ENCODE measurements at regions not wholly inside any gene's neighbourhood (a gene's known extent, or its start where the extent isn't known, plus 50 kb on each side); places are given as distances from the start of the nearest gene placed in this dataset.

DNA sequence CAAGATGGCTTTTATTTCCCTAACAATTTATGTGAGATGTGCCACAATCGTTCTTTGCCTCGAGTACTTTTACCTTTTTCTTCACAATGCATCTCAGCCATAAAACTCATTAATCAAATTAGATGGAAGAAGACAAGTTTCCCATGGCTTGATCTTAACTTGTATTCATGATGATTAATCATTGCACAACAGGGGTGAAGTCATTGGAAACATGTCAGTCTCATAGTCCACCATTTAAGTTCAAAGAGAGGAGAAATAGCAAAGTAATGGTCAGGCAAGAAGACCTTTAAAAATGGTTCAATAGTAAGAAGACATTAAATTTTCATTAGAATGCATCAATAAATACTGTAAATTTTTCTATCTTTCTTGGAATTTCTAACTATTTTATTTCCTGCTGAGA lies 136.3 kb downstream of the FOXG1 start:
- H3K27me3 Mint-ChIP-seq (ENCODE audit: unreplicated experiment), result no peaks in the 10 kb centered on the region
- no peaks in the 10 kb centered on the region for H3K4me1 Mint-ChIP-seq (ENCODE audit: unreplicated experiment)
- no peak for DNase-seq (ENCODE audit: extremely low spot score, unreplicated experiment)
- peaks cover 11% of the 10 kb centered on the region for H3K9me3 Mint-ChIP-seq (ENCODE audit: unreplicated experiment)
- no peaks in the 10 kb centered on the region for H3K36me3 Mint-ChIP-seq (ENCODE audit: unreplicated experiment)
- TF ChIP-seq, protein P1, sequence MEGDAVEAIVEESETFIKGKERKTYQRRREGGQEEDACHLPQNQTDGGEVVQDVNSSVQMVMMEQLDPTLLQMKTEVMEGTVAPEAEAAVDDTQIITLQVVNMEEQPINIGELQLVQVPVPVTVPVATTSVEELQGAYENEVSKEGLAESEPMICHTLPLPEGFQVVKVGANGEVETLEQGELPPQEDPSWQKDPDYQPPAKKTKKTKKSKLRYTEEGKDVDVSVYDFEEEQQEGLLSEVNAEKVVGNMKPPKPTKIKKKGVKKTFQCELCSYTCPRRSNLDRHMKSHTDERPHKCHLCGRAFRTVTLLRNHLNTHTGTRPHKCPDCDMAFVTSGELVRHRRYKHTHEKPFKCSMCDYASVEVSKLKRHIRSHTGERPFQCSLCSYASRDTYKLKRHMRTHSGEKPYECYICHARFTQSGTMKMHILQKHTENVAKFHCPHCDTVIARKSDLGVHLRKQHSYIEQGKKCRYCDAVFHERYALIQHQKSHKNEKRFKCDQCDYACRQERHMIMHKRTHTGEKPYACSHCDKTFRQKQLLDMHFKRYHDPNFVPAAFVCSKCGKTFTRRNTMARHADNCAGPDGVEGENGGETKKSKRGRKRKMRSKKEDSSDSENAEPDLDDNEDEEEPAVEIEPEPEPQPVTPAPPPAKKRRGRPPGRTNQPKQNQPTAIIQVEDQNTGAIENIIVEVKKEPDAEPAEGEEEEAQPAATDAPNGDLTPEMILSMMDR (IDR thresholded peaks at IDR 0.05), result no peak
- H3K4me3 Mint-ChIP-seq (ENCODE audit: unreplicated experiment), result no peak overlapping the region
- no peak overlapping the region for H3K27ac Mint-ChIP-seq (ENCODE audit: unreplicated experiment)

DNA sequence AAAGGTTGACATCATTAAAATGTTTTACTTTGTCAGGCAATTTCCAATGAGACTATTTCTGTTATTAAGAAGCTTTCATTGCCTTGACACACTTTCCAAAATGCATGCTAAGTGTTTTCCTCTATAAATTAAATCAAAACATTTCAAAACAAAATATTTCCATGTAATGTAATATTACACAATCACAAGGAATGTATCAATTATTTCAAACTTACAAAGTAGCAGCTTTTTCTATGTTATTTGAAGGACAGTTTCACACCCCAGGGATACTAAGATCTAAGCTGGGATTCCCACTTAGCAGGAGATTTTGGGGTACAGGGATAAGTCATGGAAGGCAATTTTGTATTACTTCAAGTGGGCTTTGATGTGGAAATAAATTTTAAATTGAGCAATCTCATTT lies 144.9 kb downstream of the FOXG1 start:
- H3K27me3 Mint-ChIP-seq (ENCODE audit: unreplicated experiment), result no peaks in the 10 kb centered on the region
- H3K27ac Mint-ChIP-seq (ENCODE audit: unreplicated experiment), result no peak overlapping the region
- no peak overlapping the region for H3K4me3 Mint-ChIP-seq (ENCODE audit: unreplicated experiment)
- no peaks in the 10 kb centered on the region for H3K4me1 Mint-ChIP-seq (ENCODE audit: unreplicated experiment)
- TF ChIP-seq, protein P1 (IDR thresholded peaks at IDR 0.05), result no peak
- no peaks in the 10 kb centered on the region for H3K36me3 Mint-ChIP-seq (ENCODE audit: unreplicated experiment)
- peaks cover 11% of the 10 kb centered on the region for H3K9me3 Mint-ChIP-seq (ENCODE audit: unreplicated experiment)
- no peak for DNase-seq (ENCODE audit: extremely low spot score, unreplicated experiment)

DNA sequence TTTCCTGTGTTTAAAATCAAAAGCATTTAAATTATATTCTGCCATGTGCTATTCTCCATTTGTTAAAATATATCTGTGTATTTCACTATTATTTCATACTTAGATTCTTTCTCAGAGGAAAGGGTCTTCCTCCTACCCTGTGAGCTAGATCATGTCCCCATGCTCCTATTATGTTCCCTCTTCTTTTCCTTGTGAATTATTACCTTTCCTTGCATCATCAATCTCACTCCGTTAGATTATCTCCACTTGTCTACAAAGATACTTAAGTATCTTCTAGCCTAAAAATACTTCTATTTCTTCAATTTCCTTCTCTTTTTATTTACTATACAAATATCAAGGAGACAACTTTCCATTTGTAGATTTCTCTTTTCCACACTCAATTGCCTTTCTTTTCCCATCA lies 146.5 kb downstream of the FOXG1 start:
- peaks cover under 1% of the 10 kb centered on the region for H3K9me3 Mint-ChIP-seq (ENCODE audit: unreplicated experiment)
- TF ChIP-seq, protein P1 (IDR thresholded peaks at IDR 0.05), result no peak

DNA sequence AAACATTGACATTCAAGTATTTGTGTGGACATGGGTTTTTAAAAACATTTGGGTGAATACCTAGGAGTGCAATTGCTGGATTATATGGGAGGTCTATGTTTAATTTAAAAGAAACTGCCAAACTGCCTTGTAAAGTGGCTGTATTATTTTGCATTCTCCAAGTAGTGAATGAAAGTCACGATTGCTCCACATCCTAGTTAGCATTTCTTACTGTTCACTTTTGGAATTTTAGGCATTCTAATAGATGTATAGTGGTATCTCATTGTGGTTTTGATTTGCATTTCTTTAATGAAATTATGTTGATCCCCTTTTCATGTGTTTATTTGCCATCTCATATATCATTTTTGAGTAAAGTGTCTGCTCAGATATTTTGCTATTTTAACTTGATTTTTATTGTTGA lies 159.5 kb downstream of the FOXG1 start:
- Mint-ChIP-seq H3K4me1 (ENCODE audit: unreplicated experiment) (no peaks in the 10 kb centered on the region), H3K27ac (ENCODE audit: unreplicated experiment) (no peak overlapping the region), H3K36me3 (ENCODE audit: unreplicated experiment) (no peaks in the 10 kb centered on the region), H3K9me3 (ENCODE audit: unreplicated experiment) (no peaks in the 10 kb centered on the region), H3K27me3 (ENCODE audit: unreplicated experiment) (no peaks in the 10 kb centered on the region), H3K4me3 (ENCODE audit: unreplicated experiment) (no peak overlapping the region)
- no peak for DNase-seq (ENCODE audit: extremely low spot score, unreplicated experiment)
- TF ChIP-seq, protein P1 (IDR thresholded peaks at IDR 0.05), result no peak

More for the DNA sequence above, 146.5 kb downstream of the FOXG1 start:
- H3K4me3 Mint-ChIP-seq (ENCODE audit: unreplicated experiment), result no peak overlapping the region
- no peaks in the 10 kb centered on the region for H3K27me3 Mint-ChIP-seq (ENCODE audit: unreplicated experiment)
- DNase-seq (ENCODE audit: extremely low spot score, unreplicated experiment), result no peak
- H3K27ac Mint-ChIP-seq (ENCODE audit: unreplicated experiment), result no peak overlapping the region
- no peaks in the 10 kb centered on the region for H3K36me3 Mint-ChIP-seq (ENCODE audit: unreplicated experiment)
- no peaks in the 10 kb centered on the region for H3K4me1 Mint-ChIP-seq (ENCODE audit: unreplicated experiment)

DNA sequence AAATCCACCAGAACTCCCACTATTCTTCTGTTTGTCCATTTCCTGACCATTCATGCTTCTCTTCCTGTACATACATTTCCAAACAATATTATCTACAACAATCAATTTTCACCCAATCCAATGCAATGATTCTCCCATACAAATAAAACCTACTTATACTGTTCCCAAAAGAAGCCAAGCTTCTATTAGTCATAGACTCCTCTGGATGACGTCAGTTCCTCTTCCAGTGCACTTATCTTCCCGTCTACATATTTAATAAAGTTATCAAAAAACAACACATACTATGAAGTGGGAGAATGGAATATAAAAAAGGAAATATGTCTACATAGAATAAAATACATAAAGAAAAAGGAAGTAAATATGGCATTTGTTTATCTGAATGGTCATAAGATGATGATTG lies 165.4 kb downstream of the FOXG1 start:
- TF ChIP-seq, protein P1 (IDR thresholded peaks at IDR 0.05), result no peak
- H3K9me3 Mint-ChIP-seq (ENCODE audit: unreplicated experiment), result peaks cover 27% of the 10 kb centered on the region
- no peak for DNase-seq (ENCODE audit: extremely low spot score, unreplicated experiment)
- H3K4me3 Mint-ChIP-seq (ENCODE audit: unreplicated experiment), result no peak overlapping the region
- no peaks in the 10 kb centered on the region for H3K4me1 Mint-ChIP-seq (ENCODE audit: unreplicated experiment)
- H3K36me3 Mint-ChIP-seq (ENCODE audit: unreplicated experiment), result no peaks in the 10 kb centered on the region
- no peaks in the 10 kb centered on the region for H3K27me3 Mint-ChIP-seq (ENCODE audit: unreplicated experiment)
- no peak overlapping the region for H3K27ac Mint-ChIP-seq (ENCODE audit: unreplicated experiment)
